NCI-H1417 (cell line): ENCODE measurements at regions not wholly inside any gene's neighbourhood (a gene's known extent, or its start where the extent isn't known, plus 50 kb on each side); places are given as distances from the start of the nearest gene placed in this dataset.
A peak's percentile ranks its signal among the peaks of the same experiment; 100 is the strongest.

Source experiments
- DNase-seq, 3 experiments: peaks; one replicate each; lab custom pipeline; 2025; lab: John Stamatoyannopoulos, UW

- no peak for DNase-seq
These were observed 289.1 kb upstream of the ITGA1 start for GRCh38 chr5:52498607-52499006.

GRCh38 chr5:52502460-52502999 is 285.2 kb upstream of the ITGA1 start:
- DNase-seq, result peak in 2 of 3 experiments; percentile 74 to 90

DNA sequence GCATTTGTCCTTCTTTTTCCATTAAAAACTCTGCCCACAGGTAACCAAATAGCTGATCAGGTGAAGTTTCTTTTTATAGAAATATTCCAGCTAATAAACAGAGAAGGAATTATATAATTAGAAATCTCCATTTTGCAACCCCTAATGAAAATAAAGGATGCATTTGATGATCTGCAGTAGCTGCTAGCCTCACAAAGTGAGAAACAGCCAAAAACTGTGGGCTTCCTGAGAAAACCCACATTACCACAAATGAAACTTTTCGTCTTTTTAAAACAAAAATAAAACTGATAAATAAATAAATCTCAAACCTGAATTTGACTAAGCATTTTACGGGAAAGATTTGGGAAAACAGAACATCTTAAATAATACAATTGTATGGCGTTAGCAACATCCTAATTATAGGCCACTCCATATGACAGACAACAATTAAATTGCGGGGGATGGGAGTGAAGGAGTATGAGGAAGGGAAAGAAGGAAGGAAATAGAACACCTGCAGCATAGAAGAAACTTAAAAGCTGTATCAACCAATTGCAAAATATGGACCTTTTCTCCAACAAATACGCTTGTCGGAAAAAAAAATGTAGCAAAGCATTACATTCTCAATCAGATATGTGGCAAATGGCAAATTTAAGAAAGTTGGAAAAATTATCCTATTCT is 283.0 kb upstream of the ITGA1 start:
- DNase-seq, result peak in 2 of 3 experiments; percentile 29 to 83

DNA sequence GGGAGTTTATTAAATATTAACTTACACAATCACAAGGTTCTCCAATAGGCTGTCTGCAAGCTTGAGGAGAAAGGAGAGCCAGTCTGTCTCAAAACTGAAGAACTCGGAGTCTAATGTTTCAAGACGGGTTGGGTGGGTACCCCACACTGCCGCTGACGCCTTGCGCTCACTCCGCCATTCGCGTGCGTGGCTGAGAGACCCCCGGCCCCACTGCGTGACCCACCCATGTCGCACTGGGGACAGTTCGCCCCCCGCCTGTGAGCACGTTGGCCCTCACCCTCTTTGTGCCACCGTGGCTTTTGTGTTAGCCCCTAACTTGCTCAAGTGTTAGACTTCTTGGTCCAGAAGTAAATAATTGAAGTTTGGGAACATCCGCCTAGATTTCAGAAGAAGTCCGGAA is 270.0 kb upstream of the ITGA1 start:
- no peak for DNase-seq

- DNase-seq, result no peak
These were observed 267.5 kb upstream of the ITGA1 start for GRCh38 chr5:52520171-52520570.

DNA sequence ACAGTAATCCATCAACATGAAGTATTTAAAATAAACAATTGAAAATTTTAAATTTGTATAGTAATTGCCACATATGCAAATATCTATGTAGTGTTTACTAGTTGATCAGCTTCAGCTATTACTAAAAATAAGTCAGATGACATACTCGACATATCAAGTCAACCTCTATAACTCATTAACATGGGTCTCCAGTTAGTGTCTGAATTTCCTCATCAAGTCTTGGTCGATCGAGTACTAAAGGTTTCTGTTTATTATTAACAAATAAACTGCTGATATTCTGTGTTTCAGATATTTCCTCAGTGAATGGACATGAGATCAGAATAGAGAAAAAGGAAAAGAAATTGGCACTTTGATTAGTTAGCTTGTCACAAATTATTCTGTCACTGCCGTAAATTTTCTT is 266.5 kb upstream of the ITGA1 start:
- no peak for DNase-seq

- peak in 1 of 3 experiments; percentile 68 for DNase-seq
These were observed 264.0 kb upstream of the ITGA1 start for GRCh38 chr5:52523701-52524100.

- DNase-seq, result peak in 1 of 3 experiments; percentile 46
These were observed 256.6 kb upstream of the ITGA1 start for GRCh38 chr5:52531105-52531504.

GRCh38 chr5:52543594-52543993 is 244.1 kb upstream of the ITGA1 start:
- DNase-seq, result no peak

DNA sequence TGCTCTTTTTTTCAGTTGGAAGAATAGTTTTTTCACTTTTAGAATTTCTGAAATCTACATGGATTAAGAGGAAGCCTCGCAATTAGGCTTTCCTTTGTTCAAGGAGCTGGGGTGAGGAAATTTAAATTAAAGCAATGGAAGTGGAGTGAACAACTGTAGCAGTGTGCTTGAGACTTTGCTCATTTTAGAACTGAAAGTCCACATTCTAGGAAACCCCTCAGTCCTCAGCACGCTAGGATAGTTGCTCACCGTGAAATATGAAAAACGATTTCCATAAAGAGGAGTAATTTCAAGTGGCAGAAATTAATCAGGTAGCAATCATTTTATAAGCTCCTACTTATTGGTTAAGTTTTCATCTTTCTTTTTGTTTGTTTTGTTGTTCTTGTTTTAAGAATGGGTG is 243.0 kb upstream of the ITGA1 start:
- DNase-seq, result peak in 1 of 3 experiments; percentile 56

GRCh38 chr5:52554293-52554692 is 233.4 kb upstream of the ITGA1 start:
- no peak for DNase-seq

DNA sequence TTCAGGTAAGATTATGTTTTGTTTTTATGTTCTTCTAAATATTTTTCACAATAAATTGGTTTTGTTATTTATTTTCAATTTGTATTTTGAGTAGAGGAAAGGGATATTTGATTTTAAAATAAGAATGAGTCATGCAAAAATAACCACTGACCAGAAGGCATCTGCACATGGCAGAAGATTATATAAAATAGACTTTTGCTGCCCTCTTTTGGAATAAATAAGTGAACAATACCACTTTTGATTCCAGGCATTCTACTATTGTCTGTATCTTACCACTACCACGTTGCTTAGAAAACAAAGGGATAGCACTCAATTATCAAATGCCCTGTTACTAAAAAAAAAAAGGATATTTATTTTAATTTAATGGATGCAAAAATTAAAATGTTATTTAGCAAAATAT is 227.3 kb upstream of the ITGA1 start:
- DNase-seq, result peak; percentile 5 to 88 (median 75)

- DNase-seq, result peak in 1 of 3 experiments; percentile 10
These were observed 225.2 kb upstream of the ITGA1 start for GRCh38 chr5:52562473-52562872.

- DNase-seq, result no peak
These were observed 223.1 kb upstream of the ITGA1 start for GRCh38 chr5:52564587-52564986.

GRCh38 chr5:52577546-52577945 is 210.2 kb upstream of the ITGA1 start:
- no peak for DNase-seq

GRCh38 chr5:52579391-52579790 is 208.3 kb upstream of the ITGA1 start:
- DNase-seq, result peak in 2 of 3 experiments; percentile 25 to 81

DNA sequence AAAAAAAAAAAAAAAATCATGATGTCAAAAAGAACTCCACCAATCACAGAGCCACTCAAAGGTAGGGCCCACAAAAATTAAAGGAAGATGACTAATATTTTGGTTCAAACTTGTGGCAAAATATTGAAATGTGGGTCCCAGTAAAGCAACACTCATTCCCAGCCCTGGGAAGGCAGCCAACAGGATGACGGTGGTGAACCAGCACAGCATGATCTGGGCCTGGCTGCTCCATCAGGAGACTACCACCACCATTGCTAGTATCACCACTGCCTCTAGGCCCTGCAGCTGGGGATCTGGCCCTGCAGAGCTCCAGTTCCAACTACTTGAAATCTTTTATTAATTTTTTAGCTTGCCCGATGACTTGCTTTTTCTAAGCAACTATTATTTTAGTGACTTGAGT is 206.8 kb upstream of the ITGA1 start:
- no peak for DNase-seq

GRCh38 chr5:52582313-52582712 is 205.4 kb upstream of the ITGA1 start:
- DNase-seq, result no peak

DNA sequence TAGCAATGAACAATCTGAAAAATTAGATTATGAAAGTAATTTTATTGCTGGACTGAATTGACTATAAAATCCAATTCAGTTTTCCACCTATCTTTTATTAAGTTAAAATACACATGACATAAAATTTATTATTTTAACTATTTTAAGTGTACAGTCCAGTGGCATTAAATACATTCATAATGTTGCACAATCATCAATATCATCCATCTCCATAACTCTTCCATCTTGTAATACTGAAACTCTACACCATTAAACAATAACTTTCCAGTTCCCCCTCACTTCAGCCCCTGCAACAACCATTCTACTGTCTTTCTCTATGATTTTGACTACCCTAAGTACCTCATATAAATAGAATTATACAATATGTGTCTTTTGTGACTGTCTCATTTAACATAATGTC is 200.6 kb upstream of the ITGA1 start:
- DNase-seq, result no peak

DNA sequence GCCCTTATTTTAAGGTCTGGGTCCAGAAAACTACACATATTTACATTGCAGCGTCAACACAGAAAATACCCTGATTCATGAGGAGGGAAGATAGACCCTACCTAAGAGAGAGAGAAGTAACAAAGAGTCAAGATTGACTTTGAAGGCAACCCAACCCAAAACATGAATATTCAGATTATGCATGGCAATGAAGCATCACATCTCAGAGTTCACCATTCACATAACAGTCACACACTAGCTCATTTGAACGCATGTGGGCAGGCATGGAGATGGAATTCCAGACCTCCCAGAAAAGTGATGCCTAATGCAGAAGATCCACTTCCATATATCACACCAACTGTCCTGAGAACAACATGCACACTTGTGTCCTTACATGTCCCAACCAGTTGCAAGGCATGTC is 190.1 kb upstream of the ITGA1 start:
- no peak for DNase-seq

DNA sequence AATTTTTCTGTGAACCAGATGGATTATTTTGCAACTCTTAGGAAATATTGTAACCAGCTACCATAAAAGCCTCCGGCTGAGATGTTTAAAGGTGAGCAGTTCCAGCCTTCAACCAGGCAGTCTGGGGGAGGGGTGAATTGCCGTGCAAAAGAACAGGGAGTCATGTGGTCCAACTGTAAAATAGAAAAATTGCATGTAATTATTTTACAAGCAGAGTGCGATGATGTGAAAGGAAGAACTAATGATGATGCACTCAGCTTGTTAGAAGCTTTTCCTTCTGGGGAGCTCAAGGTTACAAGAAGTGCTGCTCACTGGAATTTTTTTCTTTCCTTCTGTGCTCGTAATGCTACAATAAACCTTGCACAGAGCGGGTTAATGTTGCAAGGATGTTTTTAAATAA is 188.7 kb upstream of the ITGA1 start:
- peak in 2 of 3 experiments; percentile 28 to 72 for DNase-seq

DNA sequence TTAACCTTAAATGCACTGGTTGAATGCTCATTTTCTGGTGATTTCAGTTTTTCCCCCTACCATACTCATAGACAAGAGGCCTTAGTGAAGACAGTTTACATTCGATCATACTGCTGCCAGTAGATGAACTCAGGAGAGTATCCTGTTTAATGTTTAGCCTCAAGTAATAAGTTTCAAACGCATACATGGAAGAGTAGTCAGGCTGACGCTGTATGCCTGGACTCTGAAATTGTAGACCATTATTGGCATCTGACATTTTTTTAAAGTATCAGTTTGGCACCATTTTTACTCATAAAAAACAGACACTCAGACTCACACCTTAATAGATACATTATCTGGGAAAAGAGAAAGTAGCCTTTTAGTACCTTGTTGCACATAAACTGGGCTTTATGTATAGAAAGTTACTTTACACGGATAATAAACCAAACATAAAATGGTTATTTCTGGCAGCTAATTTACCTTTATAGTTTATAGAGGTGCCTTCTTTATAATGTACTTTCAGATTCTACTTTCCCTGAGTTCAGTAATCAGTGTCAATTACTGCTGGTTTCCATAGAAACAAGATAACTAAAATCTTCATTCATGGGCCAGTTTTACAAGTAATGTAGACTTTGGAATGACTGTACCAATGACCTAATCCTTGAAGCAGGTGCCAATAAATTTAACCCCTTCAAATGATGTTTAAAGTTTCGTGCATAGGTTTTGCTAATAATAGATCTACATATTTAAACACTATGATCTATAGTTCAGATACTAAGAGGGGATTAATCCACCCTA is 183.8 kb upstream of the ITGA1 start:
- DNase-seq, result no peak
